WTC11 (cell line): ENCODE measurements at regions not wholly inside any gene's neighbourhood (a gene's known extent, or its start where the extent isn't known, plus 50 kb on each side); places are given as distances from the start of the nearest gene placed in this dataset.

ENCODE experiments used
- ATAC-seq: fragments of 200-7000 bp; cut with Tn5 transposase; 2 replicates; pipeline ENCODE4 v1.10.0; 2021; ENCODE audit warnings: mild to moderate bottlenecking, moderate library complexity
- CTCF ChIA-PET: fragments of 300-600 bp; sonication (Branson Sonifier 250); formaldehyde crosslinking; loops from one replicate; lab custom pipeline; 2021; ENCODE audit warnings: antibody characterized with exemption; lab: Charles Lee
- POLR2A ChIA-PET: fragments of 350-600 bp; sonication (Branson Sonifier 250); formaldehyde crosslinking; loops from one replicate; lab custom pipeline; 2021; ENCODE audit warnings: antibody characterized with exemption; lab: Charles Lee
- DNase-seq: peaks from one replicate; pipeline ENCODE4 v3.0.0; 2021; ENCODE audit warnings: low spot score
- H3K27ac Mint-ChIP-seq: 2 replicates; pipeline ENCODE4 v1.8.0; 2021; ENCODE audit warnings: mixed read lengths
- H3K27me3 Mint-ChIP-seq: 2 replicates; pipeline ENCODE4 v1.8.0; 2021; ENCODE audit warnings: low read depth, mild to moderate bottlenecking, moderate library complexity, mixed read lengths
- H3K36me3 Mint-ChIP-seq: 2 replicates; pipeline ENCODE4 v1.8.0; 2021; ENCODE audit warnings: mixed read lengths
- H3K4me1 Mint-ChIP-seq: 2 replicates; pipeline ENCODE4 v1.8.0; 2022; ENCODE audit warnings: mixed read lengths
- H3K4me3 Mint-ChIP-seq: 2 replicates; pipeline ENCODE4 v1.8.0; 2021; ENCODE audit warnings: mild to moderate bottlenecking, moderate library complexity, mixed read lengths
- H3K9me3 Mint-ChIP-seq: 2 replicates; pipeline ENCODE4 v1.8.0; 2021; ENCODE audit warnings: mixed read lengths
- ATF3 ChIP-seq: sonication (generic); formaldehyde crosslinking; conservative IDR thresholded peaks from 2 replicates; pipeline ENCODE4 v1.8.1; 2022; ENCODE audit warnings: mild to moderate bottlenecking, missing genetic modification reagents
- CREB1 ChIP-seq: sonication (generic); formaldehyde crosslinking; IDR thresholded peaks from 2 replicates; pipeline ENCODE4 v1.8.0; 2023; ENCODE audit warnings: mild to moderate bottlenecking, missing genetic modification reagents
- CTCF ChIP-seq: fragments of 200-600 bp; IDR thresholded peaks from 2 replicates; pipeline ENCODE4 v1.8.0; 2022; ENCODE audit warnings: antibody characterized with exemption
- E2F1 ChIP-seq: sonication (generic); formaldehyde crosslinking; IDR thresholded peaks from 2 replicates; pipeline ENCODE4 v1.8.0; 2022; ENCODE audit warnings: mild to moderate bottlenecking, missing genetic modification reagents
- E2F5 ChIP-seq: sonication (generic); formaldehyde crosslinking; IDR thresholded peaks from 2 replicates; pipeline ENCODE4 v1.8.1; 2022; ENCODE audit warnings: mild to moderate bottlenecking, moderate library complexity, missing genetic modification reagents
- ELF4 ChIP-seq: sonication (generic); formaldehyde crosslinking; IDR thresholded peaks from 2 replicates; pipeline ENCODE4 v1.8.1; 2022; ENCODE audit warnings: low read depth, mild to moderate bottlenecking, moderate library complexity, missing genetic modification reagents
- EMX1 ChIP-seq: fragments of 250-450 bp; sonication (Bioruptor Pico); IDR thresholded peaks from 2 replicates; pipeline ENCODE4 v1.8.0; 2021; ENCODE audit warnings: mild to moderate bottlenecking
- ERG ChIP-seq: fragments of 250-450 bp; sonication (Bioruptor Pico); IDR thresholded peaks from 2 replicates; pipeline ENCODE4 v1.8.0; 2021; ENCODE audit warnings: mild to moderate bottlenecking
- ETV6 ChIP-seq: sonication (generic); formaldehyde crosslinking; IDR thresholded peaks from 2 replicates; pipeline ENCODE4 v1.8.1; 2022; ENCODE audit warnings: mild to moderate bottlenecking, missing genetic modification reagents
- FOXJ3 ChIP-seq: sonication (generic); formaldehyde crosslinking; IDR thresholded peaks from 2 replicates; pipeline ENCODE4 v1.9.0; 2021; ENCODE audit warnings: missing genetic modification reagents, mild to moderate bottlenecking, borderline replicate concordance
- GABPB1 ChIP-seq: sonication (generic); formaldehyde crosslinking; IDR thresholded peaks from 2 replicates; pipeline ENCODE4 v1.8.1; 2023; ENCODE audit warnings: mild to moderate bottlenecking, missing genetic modification reagents
- GRHL2 ChIP-seq: fragments of 250-450 bp; sonication (Bioruptor Pico); IDR thresholded peaks from 2 replicates; pipeline ENCODE4 v1.8.0; 2022; ENCODE audit warnings: mild to moderate bottlenecking, moderate library complexity; ENCODE audit not compliant: insufficient replicate concordance, severe bottlenecking
- JAZF1 ChIP-seq: fragments of 250-450 bp; sonication (Bioruptor Pico); IDR thresholded peaks from 2 replicates; pipeline ENCODE4 v1.9.0; 2021; ENCODE audit warnings: moderate library complexity, mild to moderate bottlenecking, inconsistent platforms
- MXD4 ChIP-seq: fragments of 250-450 bp; sonication (Bioruptor Pico); IDR thresholded peaks from 2 replicates; pipeline ENCODE4 v1.8.0; 2021; ENCODE audit warnings: mild to moderate bottlenecking, moderate library complexity, borderline replicate concordance
- MYBL2 ChIP-seq: sonication (generic); formaldehyde crosslinking; IDR thresholded peaks from 2 replicates; pipeline ENCODE4 v1.8.1; 2023; ENCODE audit warnings: mild to moderate bottlenecking, moderate library complexity, missing genetic modification reagents
- NFATC4 ChIP-seq: fragments of 250-450 bp; sonication (Bioruptor Pico); IDR thresholded peaks from 2 replicates; pipeline ENCODE4 v1.9.0; 2021; ENCODE audit warnings: mild to moderate bottlenecking
- NR2C2 ChIP-seq: sonication (generic); formaldehyde crosslinking; IDR thresholded peaks from 2 replicates; pipeline ENCODE4 v1.8.0; 2022; ENCODE audit warnings: mild to moderate bottlenecking, missing genetic modification reagents
- OVOL2 ChIP-seq: fragments of 250-450 bp; sonication (Bioruptor Pico); IDR thresholded peaks from 2 replicates; pipeline ENCODE4 v1.9.0; 2021; ENCODE audit warnings: mild to moderate bottlenecking, borderline replicate concordance
- PREB ChIP-seq: sonication (generic); formaldehyde crosslinking; IDR thresholded peaks from 2 replicates; pipeline ENCODE4 v1.8.1; 2022; ENCODE audit warnings: mild to moderate bottlenecking, missing genetic modification reagents, moderate library complexity, borderline replicate concordance
- RORB ChIP-seq: fragments of 250-450 bp; sonication (Bioruptor Pico); IDR thresholded peaks from 2 replicates; pipeline ENCODE4 v1.9.0; 2021; ENCODE audit warnings: mild to moderate bottlenecking
- SMAD4 ChIP-seq: sonication (generic); formaldehyde crosslinking; IDR thresholded peaks from 2 replicates; pipeline ENCODE4 v1.8.0; 2022; ENCODE audit warnings: mild to moderate bottlenecking, missing genetic modification reagents
- TP53 ChIP-seq: sonication (generic); formaldehyde crosslinking; IDR thresholded peaks from 2 replicates; pipeline ENCODE4 v1.8.1; 2023; ENCODE audit warnings: mild to moderate bottlenecking, missing genetic modification reagents
- USF1 ChIP-seq: sonication (generic); formaldehyde crosslinking; IDR thresholded peaks from 2 replicates; pipeline ENCODE4 v1.8.0; 2022; ENCODE audit warnings: mild to moderate bottlenecking, missing genetic modification reagents
- ZNF219 ChIP-seq: sonication (generic); formaldehyde crosslinking; IDR thresholded peaks from 2 replicates; pipeline ENCODE4 v1.8.0; 2023; ENCODE audit warnings: missing genetic modification reagents, mild to moderate bottlenecking, borderline replicate concordance
- ZNF317 ChIP-seq: sonication (generic); formaldehyde crosslinking; IDR thresholded peaks from 2 replicates; pipeline ENCODE4 v1.8.1; 2023; ENCODE audit warnings: low read depth, mild to moderate bottlenecking, moderate library complexity, missing genetic modification reagents, borderline replicate concordance
- ZSCAN18 ChIP-seq: fragments of 250-450 bp; sonication (Bioruptor Pico); IDR thresholded peaks from 2 replicates; pipeline ENCODE4 v2.1.2; 2022; ENCODE audit warnings: mild to moderate bottlenecking, moderate library complexity

GRCh38 chr18:4801151-4801550 is 346.0 kb upstream of the DLGAP1 start:
- Mint-ChIP-seq H3K27ac (no peak overlapping the region), H3K4me3 (no peak overlapping the region)
- POLR2A ChIA-PET = no interaction called here

GRCh38 chr18:4797002-4797685 is 342.0 kb upstream of the DLGAP1 start:
- no peak for DNase-seq
- no peak overlapping the region for H3K4me3 Mint-ChIP-seq
- H3K27me3 Mint-ChIP-seq = no peaks in the 10 kb centered on the region
- CTCF ChIA-PET = no interaction called here
- H3K4me1 Mint-ChIP-seq = no peaks in the 10 kb centered on the region
- TF ChIP-seq SMAD4 (CRISPR knock-in tag) (no peak), GABPB1 (no peak), JAZF1 (CRISPR knock-in tag) (no peak), OVOL2 (CRISPR knock-in tag) (no peak), ATF3 (CRISPR knock-in tag) (no peak), E2F1 (no peak), EMX1 (CRISPR knock-in tag) (no peak)
- POLR2A ChIA-PET = no interaction called here
- H3K9me3 Mint-ChIP-seq = peaks cover 32% of the 10 kb centered on the region
- H3K27ac Mint-ChIP-seq = no peak overlapping the region
- H3K36me3 Mint-ChIP-seq = no peaks in the 10 kb centered on the region
- no peak for ATAC-seq

More at GRCh38 chr18:4801151-4801550, 346.0 kb upstream of the DLGAP1 start:
- peaks cover 33% of the 10 kb centered on the region for H3K9me3 Mint-ChIP-seq
- DNase-seq (no peak), ATAC-seq (no peak)
- H3K4me1 Mint-ChIP-seq = no peaks in the 10 kb centered on the region
- no peaks in the 10 kb centered on the region; the same call in 1 of the 2 replicates for H3K27me3 Mint-ChIP-seq
- TF ChIP-seq MYBL2 (CRISPR knock-in tag) = no peak
- no peak for TF ChIP-seq GRHL2 (CRISPR knock-in tag)
- TF ChIP-seq ZNF317 = no peak
- TF ChIP-seq FOXJ3 = no peak
- no peak for TF ChIP-seq CTCF
- no peak for TF ChIP-seq ZSCAN18
- no peak for TF ChIP-seq ZNF219 (CRISPR knock-in tag)
- no peak for TF ChIP-seq RORB (CRISPR knock-in tag)
- no peak for TF ChIP-seq JAZF1 (CRISPR knock-in tag)
- H3K36me3 Mint-ChIP-seq = peaks cover 7% of the 10 kb centered on the region
- CTCF ChIA-PET = no interaction called here

GRCh38 chr18:4789506-4789905 is 334.4 kb upstream of the DLGAP1 start:
- Mint-ChIP-seq H3K27ac (no peak overlapping the region), H3K9me3 (peaks cover 4% of the 10 kb centered on the region; the same call in 1 of the 2 replicates), H3K4me3 (no peak overlapping the region), H3K36me3 (no peaks in the 10 kb centered on the region), H3K4me1 (no peaks in the 10 kb centered on the region), H3K27me3 (peaks cover 2% of the 10 kb centered on the region; the same call in 1 of the 2 replicates)
- CTCF ChIA-PET = no interaction called here
- POLR2A ChIA-PET = no interaction called here
- no peak for ATAC-seq
- no peak for DNase-seq
- TF ChIP-seq E2F5 (CRISPR knock-in tag) (no peak), NR2C2 (CRISPR knock-in tag) (no peak), USF1 (CRISPR knock-in tag) (no peak), ETV6 (CRISPR knock-in tag) (no peak), ERG (CRISPR knock-in tag) (no peak), MXD4 (CRISPR knock-in tag) (no peak), TP53 (no peak), PREB (CRISPR knock-in tag) (no peak), NFATC4 (CRISPR knock-in tag) (no peak), CREB1 (no peak), ELF4 (CRISPR knock-in tag) (no peak)
